B cell (primary cell): ENCODE measurements at regions not wholly inside any gene's neighbourhood (a gene's known extent, or its start where the extent isn't known, plus 50 kb on each side); places are given as distances from the start of the nearest gene placed in this dataset.

ENCODE experiments used
- ATAC-seq: fragments of 200-7000 bp; cut with Tn5 transposase; one replicate; pipeline ENCODE4 v1.10.0; 2021; ENCODE audit warnings: low read depth, mild to moderate bottlenecking, moderate number of reproducible peaks, moderate library complexity
- CTCF ChIA-PET: fragments of 350-600 bp; sonication (Branson Sonifier 250); formaldehyde crosslinking; loops from one replicate; lab custom pipeline; 2021; ENCODE audit warnings: antibody characterized with exemption, inconsistent platforms; lab: Charles Lee
- POLR2A ChIA-PET: fragments of 350-600 bp; sonication (Branson Sonifier 250); formaldehyde crosslinking; loops from one replicate; lab custom pipeline; 2021; ENCODE audit warnings: antibody characterized with exemption; lab: Charles Lee
- DNase-seq: peaks from one replicate; pipeline ENCODE4 v3.0.0; 2013
- H2AFZ ChIP-seq: 2 replicates; pipeline ENCODE4 v1.6.1; 2012; ENCODE audit warnings: mild to moderate bottlenecking, low read depth, low read length; ENCODE audit not compliant: insufficient read depth, poor library complexity, severe bottlenecking
- H3K27ac ChIP-seq, 2 donors: 1 replicate in 1 of 2; 2 replicates in 1 of 2; pipeline ENCODE4 v1.5.1; 2012 to 2013; ENCODE audit warnings: low read length in 2 of 2, mild to moderate bottlenecking in 2 of 2, moderate library complexity in 1 of 2
- H3K27me3 ChIP-seq, 4 experiments: fragments of 200-600 bp in 1 of 4; sonication (generic) in 1 of 4; replicated peaks in 1 of 4; 1 replicate in 2 of 4; 2 replicates in 2 of 4; pipeline versions ENCODE4 v1.6.1 to v1.7.0; 2013 to 2016; ENCODE audit warnings: low read length in 3 of 4, mild to moderate bottlenecking in 2 of 4, mixed read lengths in 1 of 4, moderate library complexity in 1 of 4; ENCODE audit not compliant: insufficient read depth in 4 of 4, control insufficient read depth in 3 of 4; ENCODE audit errors: control extremely low read depth in 1 of 4
- H3K36me3 ChIP-seq, 2 experiments: replicated peaks in 1 of 2; 1 replicate in 1 of 2; 2 replicates in 1 of 2; pipeline versions ENCODE4 v1.6.1 to v1.7.1; 2013; ENCODE audit warnings: low read length in 1 of 2; ENCODE audit not compliant: insufficient read depth in 2 of 2, control insufficient read depth in 1 of 2; ENCODE audit errors: control extremely low read depth in 1 of 2, extremely low read depth in 1 of 2
- H3K4me1 ChIP-seq, 2 donors: fragments of 200-600 bp in 1 of 2; sonication (generic) in 1 of 2; 1 replicate in 1 of 2; 2 replicates in 1 of 2; pipeline versions ENCODE4 v1.5.1 to v1.6.1; 2013 to 2017; ENCODE audit warnings: low read length in 2 of 2; ENCODE audit not compliant: control insufficient read depth in 2 of 2, insufficient read depth in 2 of 2
- H3K4me2 ChIP-seq: replicated peaks from 2 replicates; pipeline ENCODE3; 2012; ENCODE audit warnings: mild to moderate bottlenecking, low read depth, low read length; ENCODE audit not compliant: poor library complexity, severe bottlenecking
- H3K4me3 ChIP-seq, 5 experiments: fragments of 200-600 bp in 1 of 5; sonication (generic) in 1 of 5; 1 replicate in 3 of 5; 2 replicates in 2 of 5; pipeline versions ENCODE4 v1.5.1 to v1.7.0; 2011 to 2016; ENCODE audit warnings: low read length in 4 of 5, mild to moderate bottlenecking in 4 of 5, low read depth in 2 of 5, control low read depth in 1 of 5, moderate library complexity in 1 of 5; ENCODE audit not compliant: insufficient read depth in 1 of 5; ENCODE audit errors: control extremely low read depth in 1 of 5, extremely low read depth in 1 of 5
- H3K79me2 ChIP-seq: fragments of 200-600 bp; sonication (generic); one replicate; pipeline ENCODE4 v1.6.0; 2016; ENCODE audit warnings: low read length; ENCODE audit not compliant: control insufficient read depth, insufficient read depth
- H3K9ac ChIP-seq: fragments of 200-600 bp; sonication (generic); 2 replicates; pipeline ENCODE4 v1.6.1; 2017; ENCODE audit warnings: mild to moderate bottlenecking, low read length, moderate library complexity
- H3K9me3 ChIP-seq, 3 donors: one replicate each; pipeline versions ENCODE4 v1.6.1 to v1.7.1; 2013; ENCODE audit warnings: low read length in 2 of 3; ENCODE audit not compliant: control insufficient read depth in 2 of 3, insufficient read depth in 1 of 3; ENCODE audit errors: control extremely low read depth in 1 of 3
- H4K20me1 ChIP-seq: 2 replicates; pipeline ENCODE4 v1.6.0; 2012; ENCODE audit warnings: mild to moderate bottlenecking, low read length; ENCODE audit not compliant: insufficient read depth, control insufficient read depth, poor library complexity, severe bottlenecking
- H3K27ac Mint-ChIP-seq: one replicate; pipeline ENCODE4 v1.8.0; 2021; ENCODE audit warnings: mixed read lengths
- H3K27me3 Mint-ChIP-seq: one replicate; pipeline ENCODE4 v1.8.0; 2021; ENCODE audit warnings: mixed read lengths
- H3K4me1 Mint-ChIP-seq: one replicate; pipeline ENCODE4 v1.8.0; 2021; ENCODE audit warnings: mixed read lengths
- H3K4me3 Mint-ChIP-seq: one replicate; pipeline ENCODE4 v1.8.0; 2021; ENCODE audit warnings: mixed read lengths
- H3K9me3 Mint-ChIP-seq: one replicate; pipeline ENCODE4 v1.8.0; 2022; ENCODE audit warnings: mixed read lengths; ENCODE audit not compliant: insufficient read depth
- CTCF ChIP-seq: fragments of 200-600 bp; IDR thresholded peaks from one replicate; pipeline ENCODE4 v1.8.0; 2022; ENCODE audit warnings: antibody characterized with exemption, mild to moderate bottlenecking
- EZH2 ChIP-seq: IDR thresholded peaks from 2 replicates; pipeline ENCODE4 v1.6.1; 2012; ENCODE audit warnings: borderline replicate concordance, low read depth, mild to moderate bottlenecking, moderate library complexity, low read length; ENCODE audit not compliant: insufficient read depth, poor library complexity, severe bottlenecking
- WGBS: methylation state at CpG from one replicate; pipeline ENCODE4 v1.1.5; 2013; ENCODE audit warnings: missing lambda C conversion rate; ENCODE audit not compliant: insufficient coverage; 5-methylcytosine and 5-hydroxymethylcytosine counted together
- intact Hi-C: fragments of 100-400 bp; cut with micrococcal nuclease; formaldehyde crosslinking; loops from one replicate; pipeline ENCODE4 v1.10.0; 2022

GRCh38 chr7:88456490-88456889 lies 149.8 kb upstream of the STEAP4 start:
- Mint-ChIP-seq H3K4me3 (no peak overlapping the region), H3K9me3 (no peaks in the 10 kb centered on the region), H3K4me1 (no peaks in the 10 kb centered on the region), H3K27me3 (no peaks in the 10 kb centered on the region), H3K27ac (no peak overlapping the region)
- no CpG with 5 or more reads among the region's 1 CpG for WGBS
- ATAC-seq (no peak), DNase-seq (no peak)
- Histone ChIP-seq H3K4me2 (no peak overlapping the region), H3K4me3 (no peak overlapping the region), H3K27me3 (no peaks in the 10 kb centered on the region), H3K9me3 (no peaks in the 10 kb centered on the region), H3K9ac (no peak overlapping the region), H3K36me3 (no peaks in the 10 kb centered on the region), H3K4me1 (no peaks in the 10 kb centered on the region), H3K79me2 (no peaks in the 10 kb centered on the region), H3K27ac (no peak overlapping the region), H4K20me1 (no peaks in the 10 kb centered on the region), H2AFZ (no peak overlapping the region)
- intact Hi-C loops, result no loop called here
- POLR2A ChIA-PET, result no interaction called here
- CTCF ChIA-PET, result no interaction called here
- TF ChIP-seq CTCF, result no peak
- no peak for TF ChIP-seq EZH2

GRCh38 chr7:88455696-88456095 lies 149.0 kb upstream of the STEAP4 start:
- no peaks in the 10 kb centered on the region for H3K9me3 Mint-ChIP-seq

More at GRCh38 chr7:88455696-88456095, 149.0 kb upstream of the STEAP4 start:
- WGBS, result no CpG with 5 or more reads among the region's 1 CpG
- Histone ChIP-seq H3K9me3 (no peaks in the 10 kb centered on the region), H3K4me2 (no peak overlapping the region), H3K27ac (no peak overlapping the region), H3K79me2 (no peaks in the 10 kb centered on the region), H3K36me3 (no peaks in the 10 kb centered on the region), H2AFZ (no peak overlapping the region), H4K20me1 (no peaks in the 10 kb centered on the region), H3K27me3 (no peaks in the 10 kb centered on the region), H3K9ac (no peak overlapping the region), H3K4me1 (no peaks in the 10 kb centered on the region), H3K4me3 (no peak overlapping the region)
- H3K27ac Mint-ChIP-seq, result no peak overlapping the region
- ChIA-PET CTCF (no interaction called here), POLR2A (no interaction called here)
- intact Hi-C loops, result no loop called here
- no peaks in the 10 kb centered on the region for H3K4me1 Mint-ChIP-seq
- DNase-seq, result no peak
- H3K4me3 Mint-ChIP-seq, result no peak overlapping the region
- no peaks in the 10 kb centered on the region for H3K27me3 Mint-ChIP-seq
- TF ChIP-seq CTCF, result no peak
- no peak for TF ChIP-seq EZH2
- ATAC-seq, result no peak
